HG02642 (cell line): ENCODE measurements at regions not wholly inside any gene's neighbourhood (a gene's known extent, or its start where the extent isn't known, plus 50 kb on each side); places are given as distances from the start of the nearest gene placed in this dataset.

Experiments used
- ATAC-seq: cut with Tn5 transposase; IDR thresholded peaks from one replicate; pipeline ENCODE4 v1.9.1; 2021; ENCODE audit warnings: mild to moderate bottlenecking; ENCODE audit not compliant: unreplicated experiment, poor library complexity

DNA sequence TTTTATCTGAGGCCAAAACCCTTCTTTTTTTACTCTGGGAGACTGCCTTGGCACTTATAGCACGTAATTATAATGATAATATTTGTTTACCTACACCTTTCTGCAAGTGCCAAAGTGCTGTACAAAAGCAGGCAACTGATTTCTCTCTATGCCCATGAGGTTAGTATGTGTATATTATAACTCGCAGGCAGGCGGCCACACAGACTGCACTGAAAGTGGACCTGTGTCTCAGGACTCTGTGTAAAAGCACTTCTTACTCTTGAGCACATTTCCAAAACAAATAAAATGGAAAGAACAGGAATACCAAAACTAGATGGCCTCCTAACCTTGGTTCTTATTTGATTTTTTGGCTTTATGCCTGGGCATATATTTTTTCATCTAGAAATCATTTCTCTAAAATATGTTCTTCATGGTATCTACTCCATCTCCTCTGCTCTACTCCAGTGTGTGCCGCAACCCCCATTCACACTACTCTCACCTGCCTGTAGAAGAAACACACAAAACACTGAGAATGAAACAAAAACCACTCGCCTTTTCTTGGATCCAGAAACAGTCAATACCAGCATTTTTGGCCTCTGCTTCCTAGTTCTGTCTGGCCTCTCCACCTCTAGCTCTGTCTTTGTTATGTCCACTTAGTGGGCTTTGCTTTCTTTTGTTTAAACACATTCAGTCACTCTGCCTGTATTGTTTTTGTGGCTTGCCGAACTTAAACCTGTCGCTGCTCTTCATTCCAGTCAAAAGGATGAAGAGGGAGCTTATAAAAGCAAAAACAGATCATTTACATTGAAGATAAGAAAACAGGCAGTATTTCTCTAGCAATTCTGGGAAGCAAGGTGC is 934.5 kb upstream of the TENM3 start:
- no peak for ATAC-seq

- no peak for ATAC-seq
Observed at GRCh38 chr4:181312066-181312465, 931.1 kb upstream of the TENM3 start.

DNA sequence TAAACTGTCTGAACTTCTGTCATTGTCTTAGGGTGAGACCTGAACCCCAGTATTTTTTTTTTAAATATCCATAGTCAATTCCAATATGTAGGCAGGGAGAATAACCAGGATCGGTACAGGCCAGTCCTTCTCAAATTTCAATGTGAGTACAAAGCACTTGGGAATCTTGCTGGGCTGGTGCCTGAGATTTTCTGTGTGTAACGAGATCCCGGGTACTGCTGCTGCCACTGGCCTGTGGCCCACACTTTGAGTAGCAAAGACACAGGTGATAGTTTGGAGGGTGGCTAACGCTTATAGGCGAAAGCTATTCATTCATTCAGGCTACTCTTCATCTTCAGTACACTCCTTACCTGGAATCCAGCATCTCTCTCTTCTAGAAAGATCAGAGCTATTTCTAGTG is 923.6 kb upstream of the TENM3 start:
- ATAC-seq = no peak

GRCh38 chr4:181323061-181323460 is 920.1 kb upstream of the TENM3 start:
- peak; percentile 69 for ATAC-seq

DNA sequence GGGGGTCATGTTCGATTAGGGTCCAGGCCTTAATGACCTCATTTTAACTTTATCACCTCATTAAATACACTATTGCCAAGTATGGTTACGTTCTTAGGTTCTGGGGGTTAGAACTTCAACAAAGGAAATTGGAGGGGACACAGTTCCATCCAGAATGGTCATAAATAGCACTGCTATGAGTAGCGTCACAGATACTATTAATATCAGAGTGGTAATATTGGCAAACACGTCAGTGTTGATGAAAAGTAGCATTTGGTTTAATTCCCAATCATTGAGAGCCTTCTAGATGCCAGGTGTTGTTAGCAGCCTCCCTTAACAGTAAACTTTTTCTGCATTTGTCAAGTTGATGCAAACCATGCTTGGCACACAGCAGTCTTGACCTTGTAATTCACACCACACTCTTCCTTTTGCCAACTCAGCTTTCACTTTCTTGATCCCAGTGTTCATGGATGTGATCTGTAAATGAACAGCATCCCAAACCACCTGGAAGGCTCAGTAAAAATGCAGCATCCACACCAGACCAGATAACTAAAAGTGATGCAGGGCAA is 912.5 kb upstream of the TENM3 start:
- ATAC-seq = no peak

DNA sequence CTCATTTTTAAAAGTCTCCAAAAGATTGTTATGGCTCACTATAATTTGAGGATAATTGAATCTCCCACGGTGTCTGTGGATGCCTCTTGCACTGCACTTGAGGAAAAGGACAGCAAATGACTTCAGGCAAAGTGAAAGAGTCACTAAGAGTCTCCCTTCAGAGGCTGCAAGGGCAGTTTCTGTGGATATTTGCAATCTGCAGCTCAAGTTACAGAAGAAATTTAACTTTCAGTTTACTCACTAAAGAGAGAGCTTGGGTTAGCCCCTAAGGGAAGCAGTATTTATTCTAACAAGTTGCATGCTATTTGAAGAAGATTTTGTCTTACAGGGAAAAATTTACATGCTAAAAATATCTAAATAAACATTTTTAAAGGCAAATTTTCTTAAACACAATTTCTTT is 912.0 kb upstream of the TENM3 start:
- no peak for ATAC-seq

DNA sequence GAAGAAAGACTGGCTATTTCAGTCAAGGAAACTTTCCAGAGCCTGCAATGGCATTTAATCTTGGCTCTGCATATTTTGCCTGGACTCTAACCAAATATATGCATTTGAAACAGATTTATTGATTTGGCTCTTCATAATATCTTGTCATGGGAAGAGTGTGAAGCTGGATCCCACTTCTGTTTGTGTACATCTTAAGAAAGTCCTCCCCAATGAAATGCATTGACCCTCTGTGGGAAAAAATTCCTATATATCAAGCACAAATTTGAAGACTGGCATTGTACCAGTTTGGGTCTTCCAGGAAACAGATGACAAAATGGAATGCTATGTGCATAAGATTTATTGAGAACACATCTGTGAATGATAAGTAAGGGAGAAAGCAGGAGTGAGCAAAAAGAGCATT is 897.3 kb upstream of the TENM3 start:
- no peak for ATAC-seq

GRCh38 chr4:181350615-181351415 is 892.4 kb upstream of the TENM3 start:
- ATAC-seq = no peak

GRCh38 chr4:181364504-181364903 is 878.7 kb upstream of the TENM3 start:
- ATAC-seq = no peak

GRCh38 chr4:181365671-181366070 is 877.5 kb upstream of the TENM3 start:
- ATAC-seq = no peak

DNA sequence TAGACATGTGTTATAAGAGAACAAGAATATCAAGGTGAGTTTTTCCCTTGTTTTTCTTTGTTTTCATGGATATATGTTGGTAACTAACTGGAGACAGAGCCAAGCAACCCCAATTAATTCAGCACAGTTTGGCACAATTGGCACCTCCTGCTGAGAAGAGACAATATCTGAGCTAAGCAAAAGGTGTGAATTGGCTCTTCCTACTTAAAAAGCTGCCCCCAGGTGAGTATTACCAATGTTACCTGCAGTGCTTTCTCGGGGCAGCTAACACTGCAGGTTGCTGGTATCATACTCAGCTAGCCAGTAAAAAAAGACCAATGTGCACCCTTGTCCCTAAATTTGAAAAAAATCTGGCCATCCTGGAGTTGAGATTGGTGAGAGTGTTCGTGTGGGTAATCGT is 871.2 kb upstream of the TENM3 start:
- ATAC-seq = no peak

- ATAC-seq = no peak
Observed at GRCh38 chr4:181376058-181376457, 867.1 kb upstream of the TENM3 start.

- no peak for ATAC-seq
Observed at GRCh38 chr4:181388061-181388460, 855.1 kb upstream of the TENM3 start.

- ATAC-seq = no peak
Observed at GRCh38 chr4:181416966-181417365, 826.2 kb upstream of the TENM3 start.

DNA sequence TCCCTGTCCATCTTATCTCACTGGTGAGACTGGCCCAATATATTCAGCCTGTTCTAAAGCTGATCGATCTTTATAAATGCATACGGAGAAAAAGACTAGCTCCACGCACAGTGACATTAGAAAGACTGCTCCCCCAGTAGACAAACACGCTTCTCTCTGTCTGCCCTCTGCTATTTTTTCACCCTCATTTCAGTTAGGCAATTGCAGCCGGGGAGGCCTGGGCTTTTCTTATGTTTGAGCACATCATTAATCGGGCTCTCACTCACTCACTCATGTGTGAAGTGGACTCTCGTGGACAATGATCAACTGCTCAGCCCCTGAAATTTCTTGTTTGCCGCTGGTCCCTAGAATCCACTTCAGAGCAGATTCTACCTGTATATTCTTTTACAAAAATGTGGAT is 824.7 kb upstream of the TENM3 start:
- ATAC-seq = no peak

- ATAC-seq = no peak
Observed at GRCh38 chr4:181420950-181421349, 822.3 kb upstream of the TENM3 start.

DNA sequence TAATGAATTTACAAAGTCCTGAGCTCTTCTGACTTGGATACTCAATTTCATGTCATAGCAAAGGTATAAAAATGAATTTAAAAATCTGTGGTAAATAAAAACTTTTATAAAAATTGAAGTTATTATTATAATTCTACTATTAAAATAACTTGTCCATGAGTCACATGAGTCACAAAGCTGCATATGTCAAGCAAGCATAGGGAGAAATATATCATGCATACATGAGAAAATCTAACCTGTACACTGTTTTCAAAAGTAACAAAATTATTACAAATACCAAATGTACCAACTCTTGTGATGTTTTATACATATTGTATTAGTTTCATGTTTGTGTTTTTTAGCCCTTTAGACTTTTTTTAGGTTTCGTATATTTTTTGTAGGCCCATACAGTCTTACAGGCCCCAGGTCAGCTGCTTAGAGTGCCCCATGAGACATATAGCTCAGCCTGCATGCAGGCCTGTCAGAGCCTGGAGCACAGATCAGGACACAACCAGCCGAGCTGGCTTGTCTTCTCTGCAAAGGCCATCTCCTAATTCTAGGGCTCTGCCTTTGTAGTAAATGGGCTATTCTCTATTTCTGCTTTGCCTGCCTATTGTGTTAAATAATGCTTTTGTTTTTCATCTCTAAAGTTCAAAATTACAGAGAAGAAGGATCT is 818.7 kb upstream of the TENM3 start:
- no peak for ATAC-seq

- ATAC-seq = no peak
Observed at GRCh38 chr4:181427076-181427475, 816.1 kb upstream of the TENM3 start.

DNA sequence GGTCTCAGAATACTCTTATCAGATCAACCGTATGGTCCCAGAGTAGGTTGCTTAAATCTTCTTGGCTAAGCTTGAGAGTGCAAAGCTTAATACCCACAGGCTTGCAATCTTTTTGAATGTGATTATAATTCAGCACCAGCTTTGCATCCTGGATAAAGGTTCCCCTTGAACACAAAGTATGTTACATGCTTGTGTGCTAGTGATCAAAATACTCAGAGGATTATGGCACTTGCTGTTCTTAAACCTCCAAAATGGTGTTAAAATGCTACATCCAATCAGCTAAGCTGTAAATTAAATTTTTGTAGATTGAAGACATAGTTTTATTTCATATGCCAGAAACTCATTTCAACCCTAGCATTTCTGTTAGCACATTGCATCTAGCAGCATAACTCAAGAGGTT is 812.2 kb upstream of the TENM3 start:
- no peak for ATAC-seq

DNA sequence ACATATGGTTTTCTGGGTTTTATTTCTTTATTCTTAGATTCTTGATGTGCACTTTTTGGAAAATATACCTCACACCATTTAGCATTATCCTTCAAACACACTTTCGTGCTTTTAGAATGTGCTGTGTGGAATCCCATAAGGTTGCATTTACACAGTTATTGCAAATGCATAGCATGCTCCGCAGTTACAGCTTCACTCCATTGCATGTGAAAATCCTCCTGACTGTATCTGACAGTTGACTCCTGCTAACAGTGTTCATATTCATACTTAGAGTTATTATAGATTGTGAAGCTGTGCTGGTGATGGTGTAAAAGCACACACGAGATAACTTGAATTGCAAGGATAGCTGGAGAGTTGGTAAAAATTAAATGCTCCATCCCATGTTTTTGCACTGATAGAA is 811.5 kb upstream of the TENM3 start:
- no peak for ATAC-seq

- no peak for ATAC-seq
Observed at GRCh38 chr4:181432335-181432734, 810.9 kb upstream of the TENM3 start.
